HFFc6 (cell line): ENCODE measurements at regions not wholly inside any gene's neighbourhood (a gene's known extent, or its start where the extent isn't known, plus 50 kb on each side); places are given as distances from the start of the nearest gene placed in this dataset.

Experiments
- DNase-seq: peaks from one replicate; pipeline ENCODE4 v3.0.0-alpha.2; 2018
- H3K27ac Mint-ChIP-seq: 2 replicates; pipeline ENCODE4 v1.8.0; 2020; ENCODE audit warnings: mild to moderate bottlenecking, mixed read lengths
- H3K27me3 Mint-ChIP-seq: 2 replicates; pipeline ENCODE4 v1.8.0; 2021; ENCODE audit warnings: mild to moderate bottlenecking, moderate library complexity, mixed read lengths; ENCODE audit not compliant: insufficient read depth
- H3K36me3 Mint-ChIP-seq: 2 replicates; pipeline ENCODE4 v1.8.0; 2021; ENCODE audit warnings: low read depth, mixed read lengths
- H3K4me1 Mint-ChIP-seq: 2 replicates; pipeline ENCODE4 v1.8.0; 2020; ENCODE audit warnings: low read depth, mixed read lengths
- H3K4me3 Mint-ChIP-seq: 2 replicates; pipeline ENCODE4 v1.8.0; 2020; ENCODE audit warnings: mild to moderate bottlenecking, moderate library complexity, mixed read lengths
- H3K9me3 Mint-ChIP-seq: 2 replicates; pipeline ENCODE4 v1.8.0; 2020; ENCODE audit warnings: mild to moderate bottlenecking, mixed read lengths
- CTCF ChIP-seq: fragments of 200-600 bp; sonication (generic); IDR thresholded peaks from 2 replicates; pipeline ENCODE4 v1.5.0; 2021; ENCODE audit warnings: antibody characterized with exemption, mild to moderate bottlenecking

GRCh38 chr2:71793926-71794325 is 340.6 kb downstream of the DYSF start:
- H3K36me3 Mint-ChIP-seq, result no peaks in the 10 kb centered on the region
- no peak overlapping the region for H3K4me3 Mint-ChIP-seq
- peaks cover 5% of the 10 kb centered on the region for H3K27me3 Mint-ChIP-seq
- no peak for TF ChIP-seq CTCF
- no peak for DNase-seq
- H3K27ac Mint-ChIP-seq, result no peak overlapping the region
- no peaks in the 10 kb centered on the region for H3K9me3 Mint-ChIP-seq
- H3K4me1 Mint-ChIP-seq, result peaks cover 35% of the 10 kb centered on the region

- peaks cover 5% of the 10 kb centered on the region for H3K27me3 Mint-ChIP-seq
- no peaks in the 10 kb centered on the region for H3K36me3 Mint-ChIP-seq
- no peak for TF ChIP-seq CTCF
- no peak overlapping the region for H3K4me3 Mint-ChIP-seq
- H3K4me1 Mint-ChIP-seq, result peaks cover 40% of the 10 kb centered on the region
- no peak overlapping the region for H3K27ac Mint-ChIP-seq
- H3K9me3 Mint-ChIP-seq, result no peaks in the 10 kb centered on the region
- DNase-seq, result peak; percentile 19
Observed at GRCh38 chr2:71792926-71793761, 339.8 kb downstream of the DYSF start.

- no peak for DNase-seq
- TF ChIP-seq CTCF, result no peak
- no peaks in the 10 kb centered on the region for H3K36me3 Mint-ChIP-seq
- no peak overlapping the region for H3K27ac Mint-ChIP-seq
- no peaks in the 10 kb centered on the region for H3K9me3 Mint-ChIP-seq
- peaks cover 44% of the 10 kb centered on the region for H3K4me1 Mint-ChIP-seq
- peaks cover 5% of the 10 kb centered on the region; the same call in 1 of the 2 replicates for H3K27me3 Mint-ChIP-seq
- no peak overlapping the region for H3K4me3 Mint-ChIP-seq
Observed at GRCh38 chr2:71791501-71792135, 338.3 kb downstream of the DYSF start.

- Mint-ChIP-seq H3K4me1 (peaks cover 39% of the 10 kb centered on the region), H3K27me3 (peaks cover 8% of the 10 kb centered on the region), H3K9me3 (no peaks in the 10 kb centered on the region), H3K27ac (no peak overlapping the region), H3K4me3 (no peak overlapping the region), H3K36me3 (no peaks in the 10 kb centered on the region)
- no peak for DNase-seq
- no peak for TF ChIP-seq CTCF
Observed at GRCh38 chr2:71791061-71791450, 337.7 kb downstream of the DYSF start.

- TF ChIP-seq CTCF, result no peak
- no peaks in the 10 kb centered on the region for H3K9me3 Mint-ChIP-seq
- no peaks in the 10 kb centered on the region for H3K36me3 Mint-ChIP-seq
- DNase-seq, result no peak
- H3K4me1 Mint-ChIP-seq, result peaks cover 33% of the 10 kb centered on the region
- H3K4me3 Mint-ChIP-seq, result no peak overlapping the region
- H3K27ac Mint-ChIP-seq, result no peak overlapping the region
- peaks cover 9% of the 10 kb centered on the region for H3K27me3 Mint-ChIP-seq
Observed at GRCh38 chr2:71790226-71791060, 337.1 kb downstream of the DYSF start.
